KMS-11 (cell line): ENCODE measurements at regions not wholly inside any gene's neighbourhood (a gene's known extent, or its start where the extent isn't known, plus 50 kb on each side); places are given as distances from the start of the nearest gene placed in this dataset.
"Not testable (repeated sequence)": the region's sequence is repeated elsewhere in the genome, so short reads cannot be mapped to it uniquely, and the experiment has no call there.

Source experiments
- H2AFZ ChIP-seq: fragments of 200-600 bp; sonication (generic); 2 replicates; pipeline ENCODE4 v1.6.1; 2016; ENCODE audit warnings: antibody characterized with exemption, mixed run types, low read depth
- H3K27ac ChIP-seq: fragments of 200-600 bp; sonication (generic); 2 replicates; pipeline ENCODE4 v1.6.1; 2016; ENCODE audit warnings: mild to moderate bottlenecking, mixed run types
- H3K27me3 ChIP-seq: fragments of 200-600 bp; sonication (generic); 2 replicates; pipeline ENCODE4 v1.6.1; 2017; ENCODE audit warnings: mild to moderate bottlenecking, low read depth, mixed run types, moderate library complexity; ENCODE audit not compliant: insufficient read depth
- H3K36me3 ChIP-seq: fragments of 200-600 bp; sonication (generic); 2 replicates; pipeline ENCODE4 v1.6.1; 2017; ENCODE audit warnings: mild to moderate bottlenecking, mixed run types; ENCODE audit not compliant: insufficient read depth
- H3K4me1 ChIP-seq: fragments of 200-600 bp; sonication (generic); 2 replicates; pipeline ENCODE4 v1.6.1; 2016; ENCODE audit warnings: mild to moderate bottlenecking, low read depth, mixed run types; ENCODE audit not compliant: poor library complexity, severe bottlenecking
- H3K4me2 ChIP-seq: fragments of 200-600 bp; sonication (generic); 2 replicates; pipeline ENCODE4 v1.7.0; 2016; ENCODE audit warnings: mild to moderate bottlenecking, mixed run types
- H3K4me3 ChIP-seq: fragments of 200-600 bp; sonication (generic); IDR thresholded peaks from 2 replicates; pipeline ENCODE4 v1.6.1; 2017; ENCODE audit warnings: low read depth, low read length, mixed read lengths; ENCODE audit not compliant: insufficient read depth
- H3K79me2 ChIP-seq: fragments of 200-600 bp; sonication (generic); 2 replicates; pipeline ENCODE4 v1.6.1; 2016; ENCODE audit warnings: low read depth, mixed run types; ENCODE audit not compliant: insufficient read depth
- H3K9ac ChIP-seq: fragments of 200-600 bp; sonication (generic); 2 replicates; pipeline ENCODE4 v1.6.1; 2016; ENCODE audit warnings: mild to moderate bottlenecking, mixed run types
- H4K20me1 ChIP-seq: fragments of 200-600 bp; sonication (generic); 2 replicates; pipeline ENCODE4 v1.6.1; 2016; ENCODE audit warnings: mild to moderate bottlenecking, mixed run types; ENCODE audit not compliant: insufficient read depth
- TF ChIP-seq, protein P1 (sequence below): fragments of 200-600 bp; sonication (generic); conservative IDR thresholded peaks from 2 replicates; pipeline ENCODE4 v1.6.1; 2017; ENCODE audit warnings: low read depth, mild to moderate bottlenecking, antibody characterized with exemption, low read length, moderate library complexity, mixed read lengths

DNA sequence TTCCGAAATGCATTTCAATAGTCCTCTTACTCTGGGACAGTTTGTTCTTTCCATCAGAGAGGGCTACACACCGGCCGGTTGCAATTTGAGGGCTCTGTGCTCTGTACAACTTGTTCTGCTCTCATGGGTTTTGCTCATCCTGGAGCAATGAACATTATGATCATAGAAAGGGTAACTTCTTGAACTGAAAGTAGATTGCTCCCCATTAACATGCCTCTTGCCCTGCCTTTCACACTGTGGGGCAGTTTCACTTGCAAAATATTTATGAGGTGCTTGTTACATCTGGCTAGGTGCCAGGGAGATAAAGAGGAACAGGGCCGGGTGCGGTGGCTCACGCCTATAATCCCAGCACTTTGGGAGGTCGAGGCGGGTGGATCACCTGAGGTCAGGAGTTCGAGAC is 97.3 kb upstream of the MPP7 start:
- no peaks in the 10 kb centered on the region for H3K4me1 ChIP-seq
- no peaks in the 10 kb centered on the region for H3K27me3 ChIP-seq
- H3K4me2 ChIP-seq: no peak overlapping the region
- H2AFZ ChIP-seq: no peak overlapping the region
- TF ChIP-seq, protein P1, sequence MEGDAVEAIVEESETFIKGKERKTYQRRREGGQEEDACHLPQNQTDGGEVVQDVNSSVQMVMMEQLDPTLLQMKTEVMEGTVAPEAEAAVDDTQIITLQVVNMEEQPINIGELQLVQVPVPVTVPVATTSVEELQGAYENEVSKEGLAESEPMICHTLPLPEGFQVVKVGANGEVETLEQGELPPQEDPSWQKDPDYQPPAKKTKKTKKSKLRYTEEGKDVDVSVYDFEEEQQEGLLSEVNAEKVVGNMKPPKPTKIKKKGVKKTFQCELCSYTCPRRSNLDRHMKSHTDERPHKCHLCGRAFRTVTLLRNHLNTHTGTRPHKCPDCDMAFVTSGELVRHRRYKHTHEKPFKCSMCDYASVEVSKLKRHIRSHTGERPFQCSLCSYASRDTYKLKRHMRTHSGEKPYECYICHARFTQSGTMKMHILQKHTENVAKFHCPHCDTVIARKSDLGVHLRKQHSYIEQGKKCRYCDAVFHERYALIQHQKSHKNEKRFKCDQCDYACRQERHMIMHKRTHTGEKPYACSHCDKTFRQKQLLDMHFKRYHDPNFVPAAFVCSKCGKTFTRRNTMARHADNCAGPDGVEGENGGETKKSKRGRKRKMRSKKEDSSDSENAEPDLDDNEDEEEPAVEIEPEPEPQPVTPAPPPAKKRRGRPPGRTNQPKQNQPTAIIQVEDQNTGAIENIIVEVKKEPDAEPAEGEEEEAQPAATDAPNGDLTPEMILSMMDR: no peak
- no peaks in the 10 kb centered on the region for H3K79me2 ChIP-seq
- H4K20me1 ChIP-seq: no peaks in the 10 kb centered on the region
- H3K4me3 ChIP-seq: no peak overlapping the region
- no peaks in the 10 kb centered on the region for H3K36me3 ChIP-seq
- no peak overlapping the region for H3K27ac ChIP-seq
- H3K9ac ChIP-seq: no peak overlapping the region

DNA sequence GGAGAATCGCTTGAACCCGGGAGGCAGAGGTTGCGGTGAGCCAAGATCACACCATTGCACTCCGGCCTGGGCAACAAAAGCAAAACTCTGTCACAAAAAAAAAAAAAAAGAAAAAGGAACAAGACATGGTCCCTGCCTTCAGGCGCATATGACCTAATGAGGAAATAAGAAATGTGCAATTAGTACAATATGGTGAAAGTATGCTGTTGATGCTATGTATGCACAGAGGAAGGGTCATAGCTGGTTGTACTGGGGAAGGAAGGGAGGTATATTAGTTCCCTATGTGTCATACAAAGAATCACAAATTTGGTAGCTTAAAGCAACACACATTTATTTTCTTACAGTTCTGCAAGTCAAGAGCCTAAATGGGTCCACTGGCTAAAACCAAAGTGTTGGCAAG is 97.8 kb upstream of the MPP7 start:
- H3K27me3 ChIP-seq: no peaks in the 10 kb centered on the region
- H3K79me2 ChIP-seq: no peaks in the 10 kb centered on the region
- no peak overlapping the region for H3K9ac ChIP-seq
- no peak overlapping the region for H3K4me3 ChIP-seq
- H3K36me3 ChIP-seq: no peaks in the 10 kb centered on the region
- no peak overlapping the region for H2AFZ ChIP-seq
- H3K4me2 ChIP-seq: no peak overlapping the region
- H3K4me1 ChIP-seq: no peaks in the 10 kb centered on the region
- H4K20me1 ChIP-seq: no peaks in the 10 kb centered on the region
- TF ChIP-seq, protein P1: no peak
- H3K27ac ChIP-seq: no peak overlapping the region

DNA sequence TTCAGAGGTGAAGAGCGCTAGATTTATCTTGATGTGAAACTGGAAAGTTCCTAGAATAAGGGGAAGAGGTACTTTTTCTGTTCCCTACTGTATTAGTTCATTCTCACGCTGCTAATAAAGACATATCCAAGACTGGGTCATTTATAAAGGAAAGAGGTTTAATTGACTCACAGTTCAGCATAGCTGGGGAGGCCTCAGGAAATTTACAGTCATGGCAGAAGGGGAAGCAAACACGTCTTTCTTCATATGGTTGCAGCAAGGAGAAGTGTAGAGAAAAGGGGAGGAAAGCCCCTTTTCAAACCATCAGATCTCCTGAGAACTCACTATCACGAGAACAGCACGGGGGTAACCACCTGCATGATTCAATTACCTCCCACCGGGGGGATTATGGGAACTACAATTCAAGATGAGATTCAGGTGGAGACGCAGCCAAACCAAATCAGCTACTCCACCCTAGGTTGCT is 99.8 kb upstream of the MPP7 start:
- not testable (repeated sequence) for H3K36me3 ChIP-seq

DNA sequence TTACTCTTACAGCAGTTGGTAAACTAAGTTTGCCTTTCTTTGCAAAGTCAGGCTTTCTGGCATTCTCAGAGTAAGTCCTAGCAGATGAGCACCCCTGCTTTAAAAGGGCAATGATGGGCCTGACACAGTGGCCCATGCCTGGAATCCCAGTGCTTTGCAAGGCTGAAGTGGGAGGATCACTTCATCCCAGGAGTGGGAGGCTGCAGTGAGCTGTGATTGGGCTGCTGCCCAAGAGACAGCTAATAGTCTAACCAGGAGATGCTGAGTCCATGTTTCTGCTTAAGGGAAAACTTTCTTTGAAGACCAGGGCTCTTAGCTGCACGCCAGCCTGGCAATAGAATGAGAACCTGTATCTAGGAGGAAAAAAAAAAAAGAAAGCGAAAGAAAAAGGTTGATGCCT is 100.2 kb upstream of the MPP7 start:
- no peak overlapping the region for H3K27ac ChIP-seq
- H4K20me1 ChIP-seq: no peaks in the 10 kb centered on the region
- H3K4me1 ChIP-seq: no peaks in the 10 kb centered on the region
- H3K79me2 ChIP-seq: no peaks in the 10 kb centered on the region
- no peak overlapping the region for H3K4me3 ChIP-seq
- TF ChIP-seq, protein P1: no peak
- H2AFZ ChIP-seq: no peak overlapping the region
- no peaks in the 10 kb centered on the region for H3K27me3 ChIP-seq
- no peak overlapping the region for H3K4me2 ChIP-seq
- H3K9ac ChIP-seq: no peak overlapping the region
- no peaks in the 10 kb centered on the region for H3K36me3 ChIP-seq

More for the DNA sequence above, 99.8 kb upstream of the MPP7 start:
- not testable (repeated sequence) for H3K79me2 ChIP-seq, H3K9ac ChIP-seq, H4K20me1 ChIP-seq, H3K4me3 ChIP-seq, H2AFZ ChIP-seq, H3K27me3 ChIP-seq, H3K27ac ChIP-seq, H3K4me1 ChIP-seq, H3K4me2 ChIP-seq

DNA sequence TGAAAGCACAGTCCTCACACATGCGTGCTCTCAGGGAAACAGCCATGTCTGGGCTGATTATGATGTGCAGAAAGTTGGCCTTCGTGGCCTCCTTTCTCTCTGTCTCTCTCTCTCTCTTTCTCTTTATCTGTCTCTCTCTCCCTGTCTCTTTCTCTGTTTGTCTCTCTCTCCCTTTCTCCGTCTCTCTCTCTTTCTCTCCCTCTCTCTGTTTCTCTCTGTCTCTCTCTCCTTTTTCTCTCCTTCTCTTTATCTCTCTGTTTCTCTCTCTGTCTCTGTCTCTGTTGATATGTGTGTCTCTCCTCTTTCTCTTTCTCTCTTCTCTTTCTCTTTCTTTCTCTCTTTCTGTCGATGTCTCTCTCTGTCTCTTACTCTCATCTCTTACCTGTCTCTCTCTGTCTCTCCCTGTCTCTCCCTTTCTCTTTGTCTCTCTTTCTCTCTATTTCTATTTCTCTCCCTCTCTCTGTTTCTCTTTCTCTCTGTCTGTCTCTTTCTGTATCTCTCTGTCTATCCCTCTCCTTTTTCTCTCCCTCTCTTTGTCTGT is 105.4 kb upstream of the MPP7 start:
- H3K4me2 ChIP-seq: no peak overlapping the region
- H3K36me3 ChIP-seq: no peaks in the 10 kb centered on the region
- H3K4me3 ChIP-seq: no peak overlapping the region
- no peaks in the 10 kb centered on the region for H3K79me2 ChIP-seq
- H3K9ac ChIP-seq: no peak overlapping the region
- no peak overlapping the region for H3K27ac ChIP-seq
- no peak overlapping the region for H2AFZ ChIP-seq
- H3K4me1 ChIP-seq: peaks cover 13% of the 10 kb centered on the region
- TF ChIP-seq, protein P1: no peak
- no peaks in the 10 kb centered on the region for H4K20me1 ChIP-seq
- no peaks in the 10 kb centered on the region for H3K27me3 ChIP-seq
